GM13977 (cell line): ENCODE measurements at regions not wholly inside any gene's neighbourhood (a gene's known extent, or its start where the extent isn't known, plus 50 kb on each side); places are given as distances from the start of the nearest gene placed in this dataset.

Experiments
- DNase-seq: peaks from one replicate; pipeline ENCODE4 v3.0.0; 2012; ENCODE audit warnings: low spot score
- CTCF ChIP-seq: IDR thresholded peaks from 2 replicates; pipeline ENCODE4 v1.5.1; 2012; ENCODE audit warnings: mild to moderate bottlenecking, control low read depth; ENCODE audit not compliant: insufficient read depth; ENCODE audit errors: extremely low read depth, missing control alignments
- in situ Hi-C: fragments of 300-500 bp; cut with MboI; formaldehyde crosslinking; loops from one replicate; pipeline ENCODE4 v1.12.0; 2022; ENCODE audit warnings: low sequenced_read_pairs, low pct_unique_long_range_greater_than_20kb, mixed read lengths, inconsistent platforms; ENCODE audit not compliant: unreplicated experiment

- in situ Hi-C loops = no loop called here
- no peak for TF ChIP-seq CTCF
- no peak for DNase-seq
These were observed 214.9 kb downstream of the HACE1 start for GRCh38 chr6:104644848-104645247.

GRCh38 chr6:104642871-104643270, 216.8 kb downstream of the HACE1 start:
- TF ChIP-seq CTCF = no peak
- in situ Hi-C loops = no loop called here
- no peak for DNase-seq

- in situ Hi-C loops = no loop called here
- TF ChIP-seq CTCF = no peak
These were observed 219.0 kb downstream of the HACE1 start for GRCh38 chr6:104640761-104641160.

GRCh38 chr6:104640150-104640700, 219.5 kb downstream of the HACE1 start:
- TF ChIP-seq CTCF = no peak
- in situ Hi-C loops = no loop called here
- no peak for DNase-seq

More at GRCh38 chr6:104640761-104641160, 219.0 kb downstream of the HACE1 start:
- DNase-seq = no peak

GRCh38 chr6:104639668-104640067, 220.1 kb downstream of the HACE1 start:
- TF ChIP-seq CTCF = no peak
- in situ Hi-C loops = no loop called here
- no peak for DNase-seq

GRCh38 chr6:104638841-104639290, 220.9 kb downstream of the HACE1 start:
- no peak for DNase-seq
- TF ChIP-seq CTCF = no peak
- in situ Hi-C loops = no loop called here
